GM13976 (cell line): ENCODE measurements at regions not wholly inside any gene's neighbourhood (a gene's known extent, or its start where the extent isn't known, plus 50 kb on each side); places are given as distances from the start of the nearest gene placed in this dataset.

Experiments used
- DNase-seq: peaks from one replicate; pipeline ENCODE4 v3.0.0; 2012; ENCODE audit warnings: low spot score
- in situ Hi-C: fragments of 300-500 bp; cut with MboI; formaldehyde crosslinking; loops from one replicate; pipeline ENCODE4 v1.12.0; 2022; ENCODE audit warnings: low sequenced_read_pairs, mixed read lengths, inconsistent platforms; ENCODE audit not compliant: unreplicated experiment
- TF ChIP-seq, protein P1 (sequence below): IDR thresholded peaks from 2 replicates; pipeline ENCODE4 v1.5.1; 2012; ENCODE audit warnings: borderline replicate concordance, mild to moderate bottlenecking; ENCODE audit not compliant: insufficient read depth; ENCODE audit errors: extremely low read depth, missing control alignments, control extremely low read depth

DNA sequence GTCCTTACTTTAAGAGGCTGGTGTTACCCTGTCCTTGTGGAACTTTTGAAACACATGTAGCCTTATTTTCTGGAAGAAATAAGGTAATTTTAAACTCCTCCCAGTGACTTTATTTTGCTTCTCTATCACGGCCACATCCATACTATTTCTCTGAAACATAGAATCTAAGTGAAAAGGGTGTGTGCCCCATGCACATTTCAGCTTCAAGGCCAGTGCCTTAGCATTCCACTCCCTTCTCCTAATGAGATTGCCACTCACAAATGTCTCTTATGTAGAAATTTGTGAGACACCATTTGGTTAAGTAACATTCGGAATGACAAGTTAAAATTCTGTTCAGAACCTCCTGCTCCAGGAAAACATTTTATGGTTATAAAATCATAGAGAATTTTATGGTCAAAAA is 562.7 kb downstream of the TUSC7 start:
- in situ Hi-C loops = no loop called here
- no peak for DNase-seq
- TF ChIP-seq, protein P1, sequence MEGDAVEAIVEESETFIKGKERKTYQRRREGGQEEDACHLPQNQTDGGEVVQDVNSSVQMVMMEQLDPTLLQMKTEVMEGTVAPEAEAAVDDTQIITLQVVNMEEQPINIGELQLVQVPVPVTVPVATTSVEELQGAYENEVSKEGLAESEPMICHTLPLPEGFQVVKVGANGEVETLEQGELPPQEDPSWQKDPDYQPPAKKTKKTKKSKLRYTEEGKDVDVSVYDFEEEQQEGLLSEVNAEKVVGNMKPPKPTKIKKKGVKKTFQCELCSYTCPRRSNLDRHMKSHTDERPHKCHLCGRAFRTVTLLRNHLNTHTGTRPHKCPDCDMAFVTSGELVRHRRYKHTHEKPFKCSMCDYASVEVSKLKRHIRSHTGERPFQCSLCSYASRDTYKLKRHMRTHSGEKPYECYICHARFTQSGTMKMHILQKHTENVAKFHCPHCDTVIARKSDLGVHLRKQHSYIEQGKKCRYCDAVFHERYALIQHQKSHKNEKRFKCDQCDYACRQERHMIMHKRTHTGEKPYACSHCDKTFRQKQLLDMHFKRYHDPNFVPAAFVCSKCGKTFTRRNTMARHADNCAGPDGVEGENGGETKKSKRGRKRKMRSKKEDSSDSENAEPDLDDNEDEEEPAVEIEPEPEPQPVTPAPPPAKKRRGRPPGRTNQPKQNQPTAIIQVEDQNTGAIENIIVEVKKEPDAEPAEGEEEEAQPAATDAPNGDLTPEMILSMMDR = no peak

DNA sequence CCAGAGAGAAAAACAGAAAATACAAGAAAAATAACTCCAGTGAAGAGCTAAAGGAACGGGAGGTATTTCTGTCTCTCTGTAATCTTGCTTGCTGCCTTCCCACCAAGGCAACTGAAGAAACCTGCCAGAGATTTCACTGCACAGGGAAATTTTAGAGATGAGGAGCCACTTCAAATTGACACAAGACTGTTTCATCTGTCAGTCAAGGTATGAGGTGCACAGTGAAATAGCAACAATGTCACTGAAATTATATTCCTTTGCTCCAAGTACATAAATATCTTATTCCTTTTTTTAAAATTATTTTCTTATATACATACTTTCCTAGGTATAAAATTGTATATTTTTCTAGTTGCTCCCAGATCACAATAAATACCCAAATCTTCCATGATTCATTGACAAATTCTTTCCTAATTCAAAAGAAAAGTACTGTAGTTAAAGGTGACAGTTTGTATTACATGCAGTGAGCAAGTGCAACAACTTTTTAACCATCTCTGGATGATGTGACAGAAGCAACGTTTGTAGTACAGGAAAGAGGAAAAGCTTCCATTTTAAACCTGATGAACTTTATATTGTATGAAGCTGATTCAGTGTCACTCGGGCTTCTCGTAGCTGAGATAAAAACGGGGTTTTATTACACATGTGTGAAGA is 563.4 kb downstream of the TUSC7 start:
- in situ Hi-C loops = no loop called here
- TF ChIP-seq, protein P1 = no peak
- no peak for DNase-seq

DNA sequence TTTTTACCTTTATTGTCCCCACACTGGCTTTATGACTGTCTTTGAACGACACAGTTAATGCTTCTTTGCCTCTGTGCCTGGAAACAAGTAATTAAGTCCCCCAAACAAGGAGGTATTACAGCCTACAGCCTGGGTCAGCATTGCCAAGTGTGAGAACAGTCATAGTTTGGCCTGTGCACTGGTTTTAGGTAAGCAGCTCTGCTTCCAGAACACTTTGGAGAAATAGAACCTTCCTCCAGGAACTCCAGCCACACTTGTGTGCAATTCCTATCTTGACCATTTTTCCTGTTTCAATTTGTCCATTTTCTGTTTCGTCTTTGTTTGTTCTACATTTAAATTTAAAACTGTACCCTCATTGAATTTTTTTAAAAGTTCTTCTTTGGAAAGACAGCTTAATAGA is 568.2 kb downstream of the TUSC7 start:
- in situ Hi-C loops = no loop called here
- TF ChIP-seq, protein P1 = no peak
- DNase-seq = no peak

DNA sequence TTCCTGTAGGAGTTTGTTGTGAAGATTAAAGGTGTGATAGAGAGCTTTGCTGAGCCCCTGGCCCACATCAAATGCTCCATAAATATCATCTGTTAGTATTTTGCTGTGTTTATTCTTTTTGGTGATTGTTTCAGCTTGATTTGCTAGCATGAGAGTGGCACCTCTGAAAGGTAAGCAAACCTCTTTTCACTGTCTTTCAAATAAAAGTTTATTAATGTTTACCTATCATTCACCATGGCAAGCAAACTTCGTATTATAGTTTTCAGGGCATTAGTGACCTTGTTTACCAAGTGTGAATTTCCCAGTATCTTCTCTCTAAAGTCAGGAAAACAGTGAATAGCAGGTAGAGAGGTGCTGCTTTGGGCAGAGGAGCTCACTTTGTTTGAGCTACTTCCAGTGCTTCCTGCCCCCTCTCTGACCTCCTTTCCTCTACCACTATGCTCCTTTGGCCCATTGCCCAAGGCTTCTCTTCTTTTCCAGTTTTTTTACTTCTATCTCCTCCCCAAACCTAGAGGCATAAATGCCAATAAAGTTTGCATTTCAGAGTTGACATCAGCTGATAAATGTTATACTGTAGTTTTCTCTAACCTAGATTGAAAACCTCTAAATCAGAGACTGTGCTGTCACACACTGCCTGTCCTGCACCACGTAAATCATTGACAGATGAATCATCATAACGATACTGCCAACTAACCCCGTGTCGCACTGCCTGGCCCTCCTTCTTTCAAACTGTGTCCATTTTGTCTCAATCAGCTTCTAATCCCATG is 569.0 kb downstream of the TUSC7 start:
- in situ Hi-C loops = no loop called here
- TF ChIP-seq, protein P1 = no peak
- DNase-seq = no peak

DNA sequence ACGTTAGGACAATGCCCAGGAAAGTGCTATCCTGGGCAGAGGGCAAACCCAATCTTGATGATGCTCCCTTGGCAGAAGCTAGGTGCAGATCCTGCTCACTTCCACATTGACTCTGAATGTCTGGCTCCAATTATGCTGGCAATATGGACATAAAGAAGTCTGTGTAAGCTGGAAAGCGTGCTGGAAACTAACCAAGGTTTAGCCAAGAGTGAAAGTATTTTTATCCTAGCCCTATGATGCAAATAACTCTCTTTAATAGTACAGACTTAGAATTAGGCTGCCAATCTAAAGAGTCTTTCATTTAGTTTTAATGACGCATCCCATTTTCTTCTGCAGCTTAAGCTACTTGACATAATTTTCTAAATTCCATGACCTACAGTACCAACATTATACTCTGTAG is 571.8 kb downstream of the TUSC7 start:
- in situ Hi-C loops = no loop called here
- DNase-seq = no peak
- TF ChIP-seq, protein P1 = no peak

DNA sequence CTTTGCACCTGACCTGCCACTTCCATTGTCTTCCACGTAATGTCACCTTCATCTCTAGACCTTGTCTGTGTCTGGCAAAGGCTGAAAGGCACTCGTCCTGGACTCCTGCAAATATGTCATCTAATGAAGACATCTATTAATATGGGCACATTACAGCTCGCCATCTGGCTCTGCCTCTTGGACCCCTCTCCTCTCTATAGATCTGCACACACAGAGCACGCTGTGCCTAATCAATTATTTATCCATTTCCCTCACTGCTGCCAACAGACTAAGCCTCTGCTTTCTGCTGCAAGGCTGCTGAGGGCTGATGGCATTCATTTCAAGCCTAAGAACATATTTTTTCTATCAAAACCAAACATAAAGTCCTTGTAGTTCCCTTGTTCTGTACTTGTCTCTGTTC is 573.0 kb downstream of the TUSC7 start:
- in situ Hi-C loops = no loop called here
- TF ChIP-seq, protein P1 = no peak

More for the DNA sequence above, 573.0 kb downstream of the TUSC7 start:
- no peak for DNase-seq
